Jurkat, Clone E6-1 (cell line): ENCODE measurements at regions not wholly inside any gene's neighbourhood (a gene's known extent, or its start where the extent isn't known, plus 50 kb on each side); places are given as distances from the start of the nearest gene placed in this dataset.
"Not testable (repeated sequence)": the region's sequence is repeated elsewhere in the genome, so short reads cannot be mapped to it uniquely, and the experiment has no call there.

Experiments used
- DNase-seq: peaks from one replicate; pipeline ENCODE4 v3.0.0-alpha.2; 2011; ENCODE audit warnings: low read depth, low spot score
- H3K4me3 ChIP-seq: 2 replicates; pipeline ENCODE4 v1.5.1; 2011; ENCODE audit warnings: mild to moderate bottlenecking, low read length, control low read depth, moderate library complexity

- DNase-seq, H3K4me3 ChIP-seq: not testable (repeated sequence)
Measured at GRCh38 chr15:24557281-24557680, 118.3 kb upstream of the NPAP1 start.

DNA sequence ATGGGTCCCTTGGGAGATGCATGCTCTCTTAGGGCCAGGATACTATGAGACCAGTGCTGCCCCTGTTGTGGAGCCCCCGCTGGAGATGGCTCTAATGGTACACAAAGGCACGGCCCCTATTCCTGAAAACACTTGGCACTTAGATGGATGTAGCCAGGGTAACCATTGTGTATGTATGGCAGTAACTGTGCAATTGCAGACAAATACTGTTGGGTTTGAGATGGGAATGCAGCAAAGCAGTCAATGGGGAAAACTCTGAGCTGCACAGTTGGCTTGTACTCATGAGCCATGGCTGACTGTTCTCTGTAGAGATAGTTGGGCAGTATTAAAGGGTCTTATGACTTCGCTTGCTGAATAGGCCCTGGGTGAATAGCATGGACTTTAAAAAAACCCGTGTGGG, 67.9 kb upstream of the NPAP1 start:
- DNase-seq, result no peak
- H3K4me3 ChIP-seq, result no peak overlapping the region

DNA sequence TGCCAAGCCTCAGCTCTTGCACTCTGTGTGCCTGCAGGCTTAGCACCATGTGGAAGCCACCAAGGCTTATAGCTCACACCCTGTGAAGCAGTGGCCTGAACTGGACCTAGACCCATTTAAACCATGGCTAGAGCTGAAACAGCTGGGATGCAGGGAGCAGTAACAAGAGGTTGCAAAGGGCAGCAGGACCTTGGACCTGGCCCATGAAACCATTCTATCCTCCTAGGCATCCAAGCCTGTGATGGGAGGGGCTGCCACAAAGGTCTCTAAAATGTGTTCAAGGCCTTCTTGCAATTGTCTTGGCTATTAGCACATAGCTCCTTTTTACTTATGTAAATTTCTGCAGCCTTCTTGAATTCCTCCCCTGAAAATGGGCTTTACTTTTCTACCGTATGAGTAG, 57.9 kb upstream of the NPAP1 start:
- H3K4me3 ChIP-seq, result no peak overlapping the region
- DNase-seq, result no peak

GRCh38 chr15:24621630-24622215, 53.9 kb upstream of the NPAP1 start:
- DNase-seq, result no peak
- H3K4me3 ChIP-seq, result no peak overlapping the region
